Activated naive CD4-positive, alpha-beta T cell treated with Interleukin-2 at 50 U/mL for 16 hours (primary cell): ENCODE measurements at regions not wholly inside any gene's neighbourhood (a gene's known extent, or its start where the extent isn't known, plus 50 kb on each side); places are given as distances from the start of the nearest gene placed in this dataset.
"Not testable (repeated sequence)": the region's sequence is repeated elsewhere in the genome, so short reads cannot be mapped to it uniquely, and the experiment has no call there.

Source experiments
- DNase-seq: peaks from one replicate; pipeline ENCODE4 v3.0.0-alpha.2; 2020

DNA sequence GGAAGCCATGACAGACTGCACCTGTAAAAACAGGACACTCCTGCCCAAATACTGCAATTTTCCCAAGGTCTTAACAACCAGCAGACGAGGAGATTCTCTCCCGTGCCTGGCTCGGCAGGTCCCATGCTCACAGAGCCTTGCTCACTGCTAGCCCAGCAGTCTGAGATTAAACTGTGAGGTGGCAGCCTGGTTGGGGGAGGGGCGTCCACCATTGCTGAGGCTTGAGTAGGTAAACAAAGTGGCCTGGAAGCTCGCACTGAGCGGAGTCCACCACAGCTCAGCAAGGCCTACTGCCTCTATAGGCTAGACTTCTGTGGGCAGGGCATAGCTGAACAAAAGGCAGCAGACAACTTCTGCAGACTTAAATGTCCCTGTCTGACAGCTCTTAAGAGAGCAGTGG, 80.3 kb downstream of the ANXA5 start:
- DNase-seq, result not testable (repeated sequence)

DNA sequence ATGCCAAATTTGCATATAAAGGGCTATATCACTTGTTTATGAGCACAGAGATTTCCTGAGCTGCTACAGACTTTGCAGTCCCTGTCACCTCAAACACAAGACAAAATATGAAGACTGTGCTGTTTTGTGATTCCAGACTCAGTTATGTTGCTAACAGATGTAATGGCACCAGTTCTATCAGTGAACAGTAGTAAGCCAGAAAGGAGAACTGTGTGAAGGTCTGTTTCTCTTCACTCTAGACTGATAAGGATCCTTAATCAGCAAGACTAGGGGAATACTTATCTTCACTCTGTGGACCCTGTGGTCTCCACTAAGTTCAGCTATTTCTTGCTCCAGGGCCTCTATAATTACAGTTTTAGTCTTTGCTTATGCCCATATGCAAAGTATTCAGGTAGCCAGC, 82.7 kb downstream of the ANXA5 start:
- no peak for DNase-seq

DNA sequence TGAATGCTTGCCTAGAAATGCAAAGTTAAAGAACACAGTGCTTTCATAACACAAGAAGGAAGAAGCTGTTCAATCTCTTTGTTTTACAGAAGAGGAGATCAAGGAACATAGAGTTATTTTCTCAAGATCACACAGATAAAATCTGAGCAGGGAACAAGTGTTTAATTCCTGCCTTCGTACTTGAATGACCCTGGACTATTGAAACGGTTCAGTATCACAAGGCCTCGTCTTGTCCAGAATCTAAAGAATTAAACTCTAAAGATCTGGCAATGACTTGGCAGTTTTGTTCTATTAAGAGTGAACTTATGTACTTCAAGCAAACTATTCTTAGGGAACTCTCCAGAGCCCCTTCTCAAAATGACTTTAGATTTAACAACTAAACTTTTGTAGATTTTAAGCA, 97.7 kb downstream of the ANXA5 start:
- DNase-seq, result no peak

DNA sequence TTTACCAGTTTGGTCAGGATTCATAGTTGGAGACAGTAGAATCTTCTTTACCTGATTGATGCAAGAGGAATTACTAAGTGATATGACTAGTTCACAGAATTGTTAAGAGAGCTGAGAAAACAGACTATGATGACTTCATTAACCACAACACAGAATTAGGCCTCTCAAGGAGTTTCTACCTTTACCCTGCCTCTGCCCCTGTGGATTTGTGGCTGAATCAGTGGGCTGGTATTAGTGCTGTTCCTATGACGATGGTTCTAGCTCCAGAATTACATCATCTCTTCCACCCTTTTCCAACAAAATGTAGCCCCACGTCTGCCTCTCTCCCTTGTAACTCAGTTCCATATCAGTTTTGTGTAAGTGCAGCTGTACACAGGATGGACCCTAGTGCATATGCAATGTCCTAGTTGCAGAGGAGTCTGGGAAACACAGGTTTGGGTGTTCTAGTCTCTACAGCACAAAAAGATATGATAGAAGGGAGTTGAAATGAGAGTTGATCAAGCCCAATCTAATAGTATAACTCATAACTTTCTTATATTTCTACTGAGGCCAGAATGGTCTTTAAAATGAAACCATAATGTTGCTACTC, 99.3 kb downstream of the ANXA5 start:
- no peak for DNase-seq

DNA sequence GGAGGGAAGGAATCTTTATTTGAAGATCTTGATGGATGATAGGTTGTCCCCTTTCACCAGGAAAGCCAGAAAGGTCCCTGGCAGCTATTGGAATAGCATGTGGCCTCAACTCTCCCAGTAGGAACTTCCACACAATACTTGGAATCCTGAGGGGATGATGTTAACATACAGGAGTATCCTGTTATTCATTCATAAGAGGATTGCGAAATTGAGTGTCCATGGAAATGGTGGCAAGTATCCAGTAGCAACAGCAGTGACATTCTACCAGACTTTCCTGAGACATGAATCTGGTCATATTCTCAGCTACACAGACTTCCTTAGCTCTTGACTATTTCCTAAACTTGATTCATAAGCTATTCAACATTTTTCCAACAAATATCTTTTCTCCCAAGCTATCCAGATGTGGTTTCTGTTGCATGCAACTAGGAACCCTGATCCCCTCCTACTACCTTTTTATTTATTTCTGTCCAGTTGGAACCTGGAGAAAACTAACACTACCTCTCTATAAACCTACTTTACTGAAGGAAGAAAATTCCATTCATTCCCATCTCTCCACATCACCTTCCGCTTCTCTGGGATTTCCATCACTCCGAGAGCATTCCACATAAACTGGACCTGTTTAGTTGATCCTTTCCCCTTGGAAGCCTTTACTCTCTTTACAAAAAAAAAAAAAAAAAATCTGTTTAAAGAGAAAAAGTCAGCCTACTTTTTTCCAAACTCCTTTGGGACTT, 101.8 kb downstream of the ANXA5 start:
- DNase-seq, result no peak

DNA sequence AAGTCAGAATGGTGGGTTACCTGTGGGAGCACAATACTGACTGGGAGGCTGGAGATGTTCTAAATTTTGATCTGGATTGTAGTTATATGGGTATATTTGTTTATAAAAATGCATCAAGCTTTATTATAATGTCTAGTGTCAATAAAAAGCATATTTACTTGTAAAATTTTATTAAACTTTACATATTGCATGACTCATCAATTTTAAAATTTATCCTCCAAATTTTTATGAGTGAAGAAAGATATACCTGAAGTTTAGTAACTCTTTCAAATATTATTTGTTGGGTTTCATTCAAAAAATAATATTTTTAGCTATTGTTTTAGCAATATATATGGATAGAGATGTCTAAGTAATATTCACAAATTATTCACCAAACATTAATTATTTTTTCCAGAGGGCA, 103.0 kb downstream of the ANXA5 start:
- no peak for DNase-seq

DNA sequence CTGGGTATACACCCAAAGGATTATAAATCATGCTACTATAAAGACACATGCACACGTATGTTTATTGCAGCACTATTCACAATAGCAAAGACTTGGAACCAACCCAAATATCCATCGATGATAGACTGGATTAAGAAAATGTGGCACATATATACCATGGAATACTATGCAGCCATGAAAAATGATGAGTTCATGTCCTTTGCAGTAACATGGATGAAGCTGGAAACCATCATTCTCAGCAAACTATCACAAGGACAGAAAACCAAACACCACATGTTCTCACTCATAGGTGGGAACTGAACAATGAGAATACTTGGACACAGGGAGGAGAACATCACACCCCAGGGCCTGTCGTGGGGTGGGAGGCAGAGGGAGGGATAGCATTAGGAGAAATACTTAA, 104.5 kb downstream of the ANXA5 start:
- not testable (repeated sequence) for DNase-seq

DNA sequence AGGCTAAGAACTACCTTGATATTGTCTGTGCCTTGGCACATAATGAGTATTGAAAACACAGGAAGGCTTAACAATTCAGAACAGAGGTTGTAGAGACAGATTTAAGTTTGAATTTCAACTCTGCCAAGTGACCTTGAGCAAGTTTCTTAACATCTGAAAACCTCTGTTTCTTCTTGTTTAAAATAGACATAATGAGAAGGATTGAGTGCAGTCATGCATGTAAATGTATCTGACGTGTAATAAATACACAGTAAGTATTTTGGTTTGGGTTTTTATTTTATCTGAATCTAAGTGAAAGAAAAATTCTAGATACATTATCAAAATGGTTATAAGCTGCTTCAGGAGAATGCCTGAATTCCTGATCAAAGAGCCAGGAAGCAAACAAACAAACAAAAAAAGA, 111.9 kb downstream of the ANXA5 start:
- DNase-seq, result no peak

DNA sequence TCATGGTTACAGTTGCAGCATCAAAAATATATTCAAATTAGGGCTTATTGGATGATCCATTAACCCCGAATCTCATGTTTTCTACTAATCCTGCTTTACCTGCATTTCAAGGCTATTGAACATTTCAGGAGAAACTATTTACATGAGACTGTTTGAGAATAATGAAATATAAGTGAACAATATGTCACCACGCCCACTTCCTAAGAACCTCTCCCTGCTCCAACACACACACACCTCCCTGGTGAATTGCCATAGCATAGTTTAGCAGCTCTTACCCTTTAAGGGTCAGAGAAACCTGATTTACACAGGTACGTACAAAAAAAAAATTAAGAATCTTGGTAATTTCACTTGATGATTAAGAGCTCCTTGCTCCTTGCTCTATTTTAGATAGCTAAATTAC, 113.4 kb downstream of the ANXA5 start:
- DNase-seq, result no peak

DNA sequence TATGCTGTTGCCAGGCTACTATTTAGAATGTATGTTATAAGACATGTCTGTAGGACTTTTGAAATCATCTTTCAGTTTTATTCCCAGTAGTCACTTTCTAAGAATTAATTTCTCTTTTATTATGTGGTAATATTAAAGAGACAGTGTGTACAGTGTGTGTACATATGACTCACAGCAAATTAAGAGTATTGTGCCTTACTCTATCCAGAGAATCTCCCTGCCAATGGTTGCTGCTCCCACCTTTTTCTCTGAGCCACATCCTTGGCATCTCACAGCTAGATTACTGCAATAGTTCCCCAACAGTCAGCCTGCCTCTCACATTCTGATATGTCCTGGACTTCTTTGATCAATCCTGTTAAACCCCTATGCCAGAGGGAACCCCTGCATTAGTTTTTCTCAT, 114.5 kb downstream of the ANXA5 start:
- DNase-seq, result no peak

DNA sequence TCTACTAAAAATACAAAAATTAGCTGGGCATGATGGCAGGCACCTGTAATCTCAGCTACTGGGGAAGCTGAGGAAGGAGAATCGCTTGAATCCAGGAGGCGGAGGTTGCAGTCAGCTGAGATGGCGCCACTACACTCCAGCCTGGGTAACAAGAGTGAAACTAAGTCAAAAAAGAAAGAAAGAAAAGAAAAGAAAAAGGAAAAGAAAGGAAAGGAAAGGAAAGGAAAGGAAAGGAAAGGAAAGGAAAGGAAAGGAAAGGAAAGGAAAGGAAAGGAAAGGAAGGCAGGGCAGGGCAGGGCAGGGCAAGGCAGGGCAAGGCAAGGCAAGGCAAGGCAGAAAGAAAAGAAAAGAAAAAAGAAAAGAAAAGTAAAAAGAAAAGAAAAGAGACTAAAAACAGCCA, 121.4 kb downstream of the ANXA5 start:
- not testable (repeated sequence) for DNase-seq

DNA sequence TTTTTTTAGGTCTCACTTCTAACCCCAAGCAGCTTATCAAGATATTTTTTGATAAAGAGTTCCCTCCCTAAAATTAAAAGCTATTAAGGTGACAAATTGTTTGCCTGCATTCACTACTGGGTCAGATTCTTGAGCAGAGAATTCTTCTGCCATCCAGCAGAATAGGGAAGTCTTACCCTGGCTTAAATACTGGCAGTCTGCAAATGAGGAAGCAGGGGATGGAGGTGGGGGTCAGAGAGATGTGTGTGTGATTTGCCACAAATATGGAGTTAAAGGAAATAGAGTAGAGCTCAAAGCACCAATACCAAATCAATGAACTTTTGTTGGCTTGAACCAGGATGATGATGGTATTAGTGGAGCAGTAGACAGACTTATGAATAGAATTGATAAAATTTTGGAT, 122.2 kb downstream of the ANXA5 start:
- DNase-seq, result no peak

DNA sequence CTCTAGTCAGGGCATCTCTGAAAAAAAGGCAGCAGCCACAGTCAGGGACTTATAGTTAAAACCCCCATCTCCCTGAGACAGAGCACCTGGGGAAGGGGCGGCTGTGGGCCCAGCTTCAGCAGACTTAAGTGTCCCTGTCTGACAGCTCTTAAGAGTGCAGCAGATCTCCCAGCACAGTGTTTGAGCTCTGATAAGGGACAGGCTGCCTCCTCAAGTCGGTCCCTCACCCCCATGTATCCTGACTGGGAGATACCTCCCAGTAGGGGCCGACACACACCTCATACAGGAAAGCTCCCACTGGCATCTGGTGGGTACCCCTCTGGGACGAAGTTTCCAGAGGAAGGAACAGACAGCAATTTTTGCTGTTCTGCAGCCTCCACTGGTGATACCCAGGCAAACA, 129.0 kb downstream of the ANXA5 start:
- no peak for DNase-seq

DNA sequence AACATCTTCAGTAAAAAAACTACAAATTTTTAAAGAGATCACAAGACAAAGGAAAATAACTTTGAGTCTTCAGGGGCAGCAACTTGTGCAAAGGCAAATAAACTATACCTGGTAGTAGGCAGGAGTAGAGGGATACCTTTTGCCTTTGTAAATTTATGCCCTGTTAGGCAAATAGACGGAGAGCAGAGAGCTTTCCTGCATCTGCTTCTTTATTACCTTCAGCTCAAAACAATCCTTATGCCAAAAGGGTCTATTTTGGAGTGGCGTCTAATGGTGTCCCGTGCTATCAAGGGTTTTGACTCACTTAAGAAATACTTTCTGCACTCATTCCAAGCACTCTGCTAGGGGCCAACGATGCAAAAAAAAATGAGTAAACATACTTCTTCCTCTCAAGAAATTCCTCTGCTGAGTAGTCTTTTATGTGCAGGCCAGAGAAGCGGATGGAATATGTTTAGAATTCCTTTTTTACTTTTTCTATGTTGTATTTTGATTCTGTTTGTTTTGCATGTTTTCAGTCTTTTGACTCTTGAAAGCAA, 131.9 kb downstream of the ANXA5 start:
- DNase-seq, result no peak

DNA sequence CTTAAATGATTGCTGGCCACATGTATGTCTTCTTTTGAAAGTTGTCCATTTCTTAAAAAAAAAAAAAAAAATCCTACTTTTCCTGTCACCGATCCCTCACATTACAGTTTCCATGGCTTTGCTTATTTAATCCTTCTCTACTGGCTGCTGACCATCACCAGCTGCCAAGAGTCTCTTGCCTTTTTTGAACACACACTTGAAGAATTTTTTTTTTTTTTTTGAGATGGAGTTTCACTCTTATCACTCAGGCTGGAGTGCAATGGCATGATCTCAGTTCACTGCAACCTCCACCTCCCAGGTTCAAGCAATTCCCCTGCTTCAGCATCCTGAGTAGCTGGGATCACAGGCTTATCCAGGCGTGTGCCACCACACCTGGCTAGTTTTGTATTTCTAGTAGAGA, 134.0 kb downstream of the ANXA5 start:
- no peak for DNase-seq

DNA sequence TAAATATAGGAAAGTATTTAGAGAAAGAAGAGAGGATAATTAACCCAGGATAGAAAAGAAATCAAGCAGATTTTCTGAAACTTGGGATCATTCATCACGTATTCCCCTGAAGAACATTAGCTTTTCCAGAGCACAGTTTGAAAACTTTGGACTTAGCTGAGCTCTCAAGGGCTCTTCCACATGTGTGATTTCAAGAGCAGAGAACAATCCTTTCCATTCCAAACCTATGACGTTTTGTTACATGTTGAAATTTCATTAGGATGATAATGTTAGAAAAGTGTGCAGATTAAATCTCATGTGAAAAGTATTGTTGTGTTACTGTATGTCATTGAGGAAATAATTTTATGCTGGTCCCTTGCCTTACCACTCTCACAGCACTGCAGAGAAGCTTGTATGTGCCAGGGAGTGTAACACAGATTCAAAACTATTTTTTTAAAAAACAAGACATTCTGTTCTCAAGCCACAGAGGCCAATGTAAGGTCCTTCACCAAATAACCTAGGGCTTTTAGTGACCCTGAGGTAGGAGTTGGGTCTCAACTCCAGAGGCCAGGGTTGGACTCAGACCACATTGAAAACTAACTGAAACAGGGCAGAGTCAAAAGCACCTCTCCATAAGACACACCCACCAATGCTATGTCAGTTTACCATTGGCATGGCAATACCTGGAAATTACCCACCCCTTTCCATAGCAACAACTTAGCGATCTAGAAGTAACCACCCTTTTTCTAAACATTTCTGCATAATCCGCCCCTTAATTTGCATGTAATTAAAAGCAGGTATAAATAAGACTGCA, 141.3 kb downstream of the ANXA5 start:
- no peak for DNase-seq

DNA sequence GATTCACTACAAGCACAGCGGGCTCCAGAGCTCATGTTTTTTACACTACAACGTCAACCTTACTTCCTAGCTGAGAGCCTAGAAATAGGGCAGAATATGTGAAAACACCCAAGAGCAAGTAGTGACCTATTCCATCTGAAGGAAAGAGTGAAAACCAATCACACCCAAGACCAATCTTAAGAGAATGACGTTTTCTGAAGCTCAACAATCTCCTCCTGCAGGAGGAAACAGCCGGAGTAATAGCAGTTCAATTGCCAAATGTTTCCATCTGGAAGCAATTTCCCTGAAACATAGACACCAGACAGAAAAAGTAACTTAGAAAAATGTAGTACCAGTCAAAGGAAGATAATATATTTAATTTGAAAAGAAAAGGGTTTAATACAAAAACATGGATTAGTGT, 142.4 kb downstream of the ANXA5 start:
- DNase-seq, result no peak

DNA sequence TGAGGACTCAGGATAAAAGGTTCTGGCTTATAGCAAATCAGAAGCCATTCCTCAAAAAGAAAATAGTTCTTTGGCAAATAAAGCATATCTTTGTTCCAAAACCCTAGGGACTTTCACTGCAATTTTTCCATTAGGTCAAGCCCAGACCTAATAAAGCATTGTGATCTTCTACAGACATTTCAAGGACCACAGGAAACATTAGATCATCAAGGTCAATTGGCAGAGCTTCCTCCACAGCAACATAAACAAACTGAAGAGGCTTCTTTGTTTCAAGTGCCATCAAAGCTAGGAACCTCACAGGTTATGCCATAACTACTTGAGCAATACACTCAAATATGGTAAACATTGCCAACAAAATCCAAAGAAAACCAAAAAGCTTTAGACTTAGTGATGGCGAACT, 144.9 kb downstream of the ANXA5 start:
- DNase-seq, result no peak

DNA sequence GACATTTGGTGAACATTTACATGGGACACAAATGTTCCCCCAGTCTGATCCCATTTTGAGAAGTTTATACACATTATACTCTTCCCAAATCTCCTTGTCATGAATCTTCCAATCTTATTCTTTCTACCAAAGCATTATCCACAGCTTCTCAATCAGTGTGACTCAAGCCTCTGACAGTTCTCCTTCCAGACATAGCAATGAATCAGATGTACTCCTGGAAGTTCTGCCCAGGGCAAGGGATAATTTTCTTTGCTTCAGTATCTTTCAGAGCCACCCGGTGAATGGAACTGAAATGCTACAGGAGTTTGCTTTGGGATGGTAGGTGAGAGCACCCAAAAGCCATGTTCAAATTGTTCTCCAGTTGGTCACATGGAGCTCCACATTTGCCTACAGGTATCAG, 145.5 kb downstream of the ANXA5 start:
- DNase-seq, result no peak

DNA sequence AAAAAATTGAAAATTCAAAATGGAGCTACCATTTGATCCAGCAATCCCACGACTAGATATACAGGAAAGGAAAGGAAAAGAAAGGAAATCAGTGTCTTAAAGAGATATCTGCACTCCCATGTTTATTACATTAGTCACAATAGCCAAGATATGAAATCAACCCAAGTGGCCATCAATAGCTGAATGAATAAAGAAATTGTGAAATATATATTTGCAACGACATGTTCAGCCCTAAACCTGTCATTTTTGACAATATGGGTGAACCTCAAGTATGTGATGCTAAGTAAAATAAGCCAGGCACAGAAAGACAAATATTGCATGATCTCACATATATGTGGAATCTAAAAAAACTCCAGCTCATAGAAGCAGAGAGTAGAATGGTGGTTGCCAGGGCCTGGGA, 155.1 kb downstream of the ANXA5 start:
- DNase-seq, result no peak

DNA sequence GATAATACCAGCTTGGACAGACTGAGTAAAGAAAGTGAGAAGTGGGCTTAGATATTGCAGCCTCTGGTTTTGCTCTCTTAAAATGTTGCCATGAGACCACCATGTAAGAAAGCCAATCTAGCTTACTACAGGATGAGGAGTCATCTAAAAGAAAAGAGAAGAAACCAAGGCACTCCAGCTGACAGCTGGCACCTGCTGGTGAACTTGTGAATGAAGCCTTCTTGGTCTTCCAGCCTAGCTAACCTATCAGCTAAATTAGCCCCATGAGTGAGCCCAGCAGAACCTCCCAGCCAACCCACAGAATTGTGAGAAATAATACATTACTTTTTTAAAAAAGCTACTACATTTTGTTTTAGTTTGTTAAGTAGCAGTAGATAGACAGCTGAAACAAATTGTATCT, 154.5 kb upstream of the QRFPR start:
- no peak for DNase-seq

DNA sequence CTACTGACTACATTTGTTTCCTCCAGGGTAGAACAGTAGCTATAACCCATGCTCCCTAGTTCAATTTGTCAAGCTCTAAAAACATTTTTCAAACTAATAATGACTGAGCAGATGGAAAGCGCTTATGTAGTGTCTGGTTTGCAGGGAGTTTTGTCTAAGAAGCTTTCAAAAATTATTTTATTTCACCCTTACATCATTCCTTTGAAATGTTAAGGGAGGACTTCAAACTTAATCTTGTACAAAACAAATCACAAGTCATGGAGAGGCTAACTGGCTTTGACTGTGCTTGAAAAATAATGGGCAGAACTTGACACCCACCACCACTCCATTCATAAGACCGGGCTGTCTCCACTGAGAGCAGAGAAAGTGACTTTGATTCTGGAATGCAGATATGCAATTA, 153.4 kb upstream of the QRFPR start:
- no peak for DNase-seq

DNA sequence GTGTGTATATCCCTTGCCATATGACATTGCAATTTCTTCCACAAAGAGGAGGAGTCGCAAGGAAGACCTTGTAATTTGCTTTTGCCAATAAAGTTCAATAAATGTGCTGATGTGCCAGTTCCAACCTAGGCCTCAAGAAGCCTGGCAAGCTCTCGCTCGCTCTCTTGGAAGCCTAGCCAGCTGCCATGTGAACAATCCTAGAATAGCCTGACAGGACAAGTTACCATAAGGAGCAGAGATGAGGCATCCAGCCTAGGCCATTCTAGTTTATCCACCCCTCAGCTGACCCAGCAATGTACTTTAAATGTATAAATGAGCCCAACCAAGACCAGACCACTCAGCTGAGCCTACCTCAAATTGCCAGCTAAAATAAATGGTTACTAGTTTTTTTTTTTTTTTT, 145.7 kb upstream of the QRFPR start:
- no peak for DNase-seq

DNA sequence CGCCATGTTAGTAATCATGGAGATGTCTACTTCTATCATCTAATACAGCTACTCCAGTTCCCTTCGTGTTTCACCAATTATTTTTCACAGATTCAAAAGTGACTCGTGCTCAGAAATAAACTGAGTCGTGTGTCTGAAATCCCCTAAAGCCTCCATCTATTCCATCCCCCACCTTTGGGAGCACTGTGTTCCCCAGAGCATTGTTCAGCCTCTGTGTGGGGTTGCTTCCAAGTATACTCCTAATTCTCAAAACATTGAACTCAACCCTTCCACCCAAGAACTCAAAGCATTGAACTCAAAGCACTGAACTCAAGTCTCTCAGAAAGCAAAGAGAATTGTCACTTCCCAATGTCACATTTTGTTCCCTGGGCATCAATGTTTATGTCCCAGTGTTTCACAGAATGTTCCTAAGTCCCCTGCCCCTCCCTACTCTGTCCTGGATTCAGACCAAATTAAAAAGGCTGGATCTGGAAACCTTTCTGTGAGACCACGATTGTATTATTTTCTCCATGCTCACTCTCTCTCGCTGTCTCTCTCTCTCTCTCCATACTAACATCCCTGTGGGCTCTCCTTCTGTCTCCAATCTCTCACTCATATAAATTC, 138.5 kb upstream of the QRFPR start:
- DNase-seq, result no peak
